ENCODE measurements at regions not wholly inside any gene's neighbourhood (a gene's known extent, or its start where the extent isn't known, plus 50 kb on each side); places are given as distances from the start of the nearest gene placed in this dataset.

- TF ChIP-seq CTCF (IDR thresholded peaks at IDR 0.05), result no peak
- no peak for TF ChIP-seq POLR2A (IDR thresholded peaks at IDR 0.05)
Measured at GRCh38 chr16:11459722-11460121, 114.5 kb downstream of the RMI2 start.

Measured in uterus (tissue), 2 donors.